OCI-M2 (cell line): ENCODE measurements at regions not wholly inside any gene's neighbourhood (a gene's known extent, or its start where the extent isn't known, plus 50 kb on each side); places are given as distances from the start of the nearest gene placed in this dataset.

Experiments used
- DNase-seq: peaks from one replicate; lab custom pipeline; 2025; ENCODE audit not compliant: unreplicated experiment; lab: John Stamatoyannopoulos, UW

DNA sequence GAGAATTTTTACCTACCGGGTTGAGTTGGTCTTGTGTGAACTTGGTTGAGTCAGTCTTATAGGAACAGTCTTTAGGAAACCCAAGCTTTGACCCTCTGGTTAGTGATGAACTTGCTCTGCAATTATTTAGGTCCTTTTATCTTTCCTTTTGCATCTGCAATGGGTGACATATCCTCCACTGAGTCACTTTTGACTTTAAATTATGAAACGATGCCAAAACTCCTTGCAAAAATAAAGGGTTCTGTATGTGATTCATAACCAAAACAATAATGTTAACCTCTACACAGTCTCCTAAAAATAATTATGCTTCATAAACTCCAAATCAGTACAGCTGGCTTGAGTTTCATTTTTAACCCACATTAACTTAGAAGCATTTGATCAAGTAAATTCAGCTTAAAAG, 979.4 kb downstream of the GALC start:
- no peak for DNase-seq

DNA sequence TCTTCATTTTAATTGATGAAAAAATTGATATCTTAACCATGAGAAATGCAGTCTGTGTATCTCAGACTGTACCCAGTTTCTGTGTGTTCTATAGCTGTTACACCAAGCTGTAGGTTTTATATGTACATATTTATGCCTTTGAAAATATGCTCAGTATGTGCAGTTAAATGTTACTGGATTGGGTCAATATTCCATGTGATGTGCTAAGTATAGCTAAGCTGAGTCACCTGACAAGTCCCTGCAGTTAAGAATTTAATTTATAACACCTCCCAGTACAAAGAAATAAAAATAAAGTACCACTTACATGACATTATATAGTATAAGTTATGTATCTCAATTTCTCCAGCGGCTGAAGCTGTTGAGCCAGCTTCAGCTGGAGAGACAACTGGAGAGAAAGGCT, 984.0 kb downstream of the GALC start:
- no peak for DNase-seq

DNA sequence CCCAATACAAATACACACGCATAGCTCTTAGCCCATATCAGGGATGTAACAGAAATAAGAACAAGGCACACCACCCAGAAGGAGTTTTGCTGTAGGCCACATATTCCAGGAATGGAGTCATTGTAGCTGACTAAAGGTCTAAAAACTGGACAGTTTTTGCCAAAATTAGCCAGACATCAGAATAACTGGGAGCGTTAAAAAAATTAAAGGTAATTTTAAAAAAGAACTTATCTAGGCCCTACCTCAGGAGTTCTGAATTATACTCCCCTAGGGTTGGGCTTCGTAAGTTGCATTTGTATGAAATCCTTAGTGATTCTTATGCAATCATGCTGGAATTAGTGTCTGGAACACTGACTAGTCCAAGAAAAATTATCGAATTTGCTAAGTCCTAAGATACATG, 987.7 kb downstream of the GALC start:
- no peak for DNase-seq

DNA sequence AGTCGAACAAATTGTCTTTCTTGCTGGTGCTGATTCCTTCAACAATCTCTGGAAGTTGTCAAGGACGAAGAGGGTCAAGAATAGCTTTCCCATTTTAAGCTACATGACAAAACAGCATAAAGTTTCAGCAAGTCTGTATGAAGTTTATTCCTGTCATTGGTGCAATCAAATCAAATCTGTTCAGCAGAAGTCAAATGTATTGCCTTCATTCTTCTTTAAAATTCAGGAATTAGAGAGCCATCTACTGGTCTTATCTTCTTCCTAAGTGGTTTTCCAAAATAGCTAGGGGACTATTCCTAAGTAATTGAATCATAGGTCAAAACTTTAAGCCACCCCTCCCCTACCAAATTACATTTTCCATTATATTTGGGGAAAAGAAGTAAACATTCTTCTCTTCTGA, 990.2 kb downstream of the GALC start:
- no peak for DNase-seq

DNA sequence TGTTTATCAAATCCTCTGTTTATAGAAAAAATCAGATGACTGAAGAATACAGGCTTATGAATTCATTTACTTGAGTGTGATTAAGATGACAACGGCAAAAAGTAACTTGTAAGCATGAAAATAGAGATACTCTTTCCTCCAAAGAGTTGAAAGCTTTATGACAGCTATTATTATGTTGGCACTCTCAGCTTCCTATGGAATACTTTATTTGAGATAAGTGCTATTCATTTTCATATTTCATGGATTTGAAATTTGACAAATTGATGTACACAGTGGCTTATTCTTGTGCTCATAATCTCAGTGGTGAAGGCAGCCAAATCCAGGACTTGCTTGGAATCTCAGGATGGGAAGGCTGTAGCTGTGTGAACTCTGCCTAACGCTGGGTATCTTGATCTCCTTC, 991.6 kb downstream of the GALC start:
- DNase-seq, result no peak

DNA sequence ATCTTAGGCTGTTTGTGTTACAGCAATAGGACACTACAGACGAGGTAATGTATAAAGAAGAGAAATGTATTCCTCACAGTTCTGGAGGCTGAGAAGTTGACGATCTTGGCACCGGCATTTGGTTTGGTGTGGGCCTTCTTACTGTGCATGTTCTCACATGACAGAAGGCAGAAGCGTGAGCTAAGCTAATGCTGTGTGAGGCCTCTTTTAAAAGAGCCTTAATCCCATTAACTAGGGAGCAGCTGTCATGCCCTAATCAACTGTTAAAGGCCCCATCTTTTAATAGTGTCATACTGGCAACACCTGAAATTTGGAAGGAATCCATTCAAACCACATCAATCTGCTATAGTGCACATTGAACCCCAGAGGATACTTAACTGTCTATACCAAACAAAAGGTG, 992.9 kb downstream of the GALC start:
- no peak for DNase-seq

DNA sequence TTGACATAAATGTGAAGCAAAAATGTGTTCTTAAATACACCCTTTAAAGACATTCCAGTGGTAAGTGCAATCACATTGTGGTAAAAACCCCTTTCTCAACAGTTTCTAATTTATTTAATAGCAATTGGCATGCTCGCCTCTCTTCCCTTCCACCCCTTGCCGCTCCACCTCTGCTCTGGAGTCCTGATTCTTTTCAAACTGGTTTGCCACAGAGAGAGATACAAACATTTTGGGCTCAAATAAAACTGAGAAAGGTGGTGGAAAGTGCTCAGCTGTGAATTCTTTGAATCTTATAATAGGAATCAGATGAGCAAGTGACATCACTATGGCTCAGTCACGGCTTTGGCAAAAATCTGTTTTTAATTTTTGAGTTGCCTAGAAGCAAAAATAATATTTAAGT, 993.9 kb downstream of the GALC start:
- DNase-seq, result no peak

DNA sequence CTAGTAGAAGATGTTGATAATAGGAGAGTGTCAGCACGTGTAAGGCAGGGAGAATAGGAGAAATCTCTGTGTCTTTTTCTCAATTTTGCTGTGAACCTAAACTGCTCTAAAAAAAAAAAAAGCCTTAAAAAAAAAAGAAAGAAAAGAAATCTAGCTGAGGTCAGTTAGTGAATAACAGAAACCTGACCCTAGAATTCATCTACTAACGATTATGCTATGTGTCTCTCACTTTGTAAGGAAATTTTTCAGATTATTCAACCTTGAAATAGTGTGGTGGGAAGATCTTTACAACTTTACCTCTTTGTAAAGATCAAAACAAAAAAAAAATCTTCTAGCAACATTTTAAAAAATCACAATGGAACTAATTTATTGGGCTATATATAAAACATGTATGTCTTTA, 995.7 kb downstream of the GALC start:
- no peak for DNase-seq

DNA sequence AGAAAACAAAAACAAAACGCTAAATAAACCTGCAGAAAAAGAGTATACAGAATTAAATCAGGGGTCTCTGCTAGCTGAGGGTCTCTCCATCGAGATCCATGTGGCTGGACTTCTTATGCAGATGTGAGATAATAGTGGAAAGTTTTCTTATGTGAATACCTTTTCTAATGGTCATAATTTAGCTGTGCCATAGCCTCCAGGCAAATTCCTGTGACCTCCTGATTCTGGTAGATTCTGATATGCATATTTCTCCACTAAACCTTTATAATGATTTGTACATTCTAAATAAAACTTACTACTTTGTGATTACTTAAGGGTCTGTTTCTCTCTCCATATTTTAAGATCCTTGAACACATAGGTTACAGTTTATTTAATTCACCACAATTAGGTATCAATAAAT, 1002.6 kb downstream of the GALC start:
- no peak for DNase-seq

DNA sequence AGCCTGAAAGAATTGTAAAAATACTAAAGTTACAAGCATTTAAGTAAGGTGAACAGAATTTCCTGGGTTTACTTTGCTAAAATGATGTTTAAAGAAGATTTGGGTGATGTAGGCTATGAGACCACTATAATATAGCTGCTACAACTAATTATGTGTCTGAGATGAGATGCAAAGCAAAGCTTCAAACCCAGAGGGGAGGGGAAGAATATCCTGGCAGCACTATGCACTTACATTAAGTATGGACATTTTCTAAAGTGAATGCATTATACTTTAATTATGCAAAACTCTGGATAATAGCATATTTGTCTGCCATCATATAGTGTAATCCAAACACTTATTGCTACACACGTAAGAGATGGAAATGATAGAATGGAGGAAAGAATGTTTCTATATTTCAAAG, 1003.7 kb downstream of the GALC start:
- DNase-seq, result no peak

DNA sequence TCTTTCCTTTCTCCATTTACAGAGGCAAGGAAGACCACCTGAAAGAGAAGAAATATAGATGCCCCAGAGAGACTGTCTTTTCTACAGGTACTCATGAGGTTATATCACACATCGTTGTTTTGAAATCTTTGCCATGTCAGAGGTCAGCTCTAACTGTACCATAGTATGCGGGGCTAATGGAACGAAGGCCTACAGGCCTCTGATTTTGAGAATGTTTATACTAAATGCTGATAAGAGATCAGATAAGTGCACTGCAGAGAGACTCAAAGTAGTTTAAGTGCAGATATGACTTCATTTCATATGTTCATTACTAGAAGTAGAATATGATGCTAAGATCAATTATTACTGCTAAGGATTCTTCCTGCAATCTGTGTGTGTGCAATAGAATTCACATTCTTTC, 1005.0 kb downstream of the GALC start:
- no peak for DNase-seq

DNA sequence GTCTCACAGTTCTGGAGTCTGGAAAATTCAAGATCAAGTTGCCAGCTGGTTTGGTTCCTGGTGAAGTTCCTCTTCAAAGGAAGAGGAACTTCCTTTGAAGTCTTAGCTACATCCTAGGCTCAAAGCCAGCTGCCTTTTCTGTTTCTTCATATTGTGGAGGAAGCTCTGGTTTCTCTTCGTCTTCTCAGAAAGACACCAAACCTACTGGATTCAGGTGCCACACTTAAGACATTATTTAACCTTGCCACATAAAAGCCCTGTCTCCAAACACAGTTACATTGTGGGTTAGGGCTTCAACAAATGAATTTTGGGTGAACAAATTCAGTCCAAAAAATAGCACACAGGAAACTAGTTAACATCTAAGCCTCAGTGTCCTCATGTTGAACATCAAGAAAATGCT, 1019.8 kb downstream of the GALC start:
- no peak for DNase-seq

DNA sequence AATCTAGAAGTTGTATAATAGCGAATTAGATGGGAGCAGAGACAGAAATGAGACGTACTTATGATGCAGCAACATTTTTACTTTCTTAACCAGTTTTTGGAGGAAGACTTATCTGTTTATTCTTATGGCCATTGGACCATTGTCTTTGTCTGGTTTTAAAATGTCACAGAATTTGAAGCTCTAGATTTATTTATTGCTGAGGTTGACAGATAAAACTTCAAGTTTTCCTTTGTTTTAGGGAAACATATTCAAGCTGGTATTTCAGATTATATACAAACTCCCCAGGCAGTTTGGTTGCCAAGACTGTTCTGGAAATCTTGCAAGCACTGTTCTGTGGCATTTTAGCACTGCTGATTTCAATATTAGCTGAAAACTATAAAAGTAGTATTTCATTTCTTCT, 1021.7 kb downstream of the GALC start:
- DNase-seq, result no peak

DNA sequence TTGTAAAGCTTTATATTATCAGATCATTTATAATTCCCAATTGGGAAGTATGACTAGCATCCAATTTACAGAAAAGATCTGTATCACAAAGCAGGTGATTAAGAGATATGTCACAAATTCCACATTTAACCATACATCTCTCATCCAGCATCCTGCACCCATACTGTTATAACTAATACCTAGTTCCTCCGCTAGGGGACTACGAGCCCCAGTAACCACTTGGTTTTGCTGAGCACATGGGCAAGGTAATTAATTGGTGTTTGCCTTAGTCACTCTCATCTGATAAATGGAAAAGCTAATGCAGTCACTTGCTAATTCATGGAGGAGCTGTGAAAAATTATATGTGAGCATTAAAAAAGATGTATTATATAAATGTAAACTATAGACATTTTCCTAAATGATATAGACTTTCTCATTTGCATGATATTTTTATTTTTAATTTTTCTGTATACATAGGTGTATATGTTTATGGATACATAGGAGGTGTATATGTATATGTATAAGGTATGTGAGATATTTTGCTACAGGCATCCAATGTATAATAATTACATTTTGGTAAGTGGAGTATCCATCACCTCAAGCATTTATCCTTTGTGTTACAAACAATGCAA, 1031.8 kb downstream of the GALC start:
- DNase-seq, result no peak

DNA sequence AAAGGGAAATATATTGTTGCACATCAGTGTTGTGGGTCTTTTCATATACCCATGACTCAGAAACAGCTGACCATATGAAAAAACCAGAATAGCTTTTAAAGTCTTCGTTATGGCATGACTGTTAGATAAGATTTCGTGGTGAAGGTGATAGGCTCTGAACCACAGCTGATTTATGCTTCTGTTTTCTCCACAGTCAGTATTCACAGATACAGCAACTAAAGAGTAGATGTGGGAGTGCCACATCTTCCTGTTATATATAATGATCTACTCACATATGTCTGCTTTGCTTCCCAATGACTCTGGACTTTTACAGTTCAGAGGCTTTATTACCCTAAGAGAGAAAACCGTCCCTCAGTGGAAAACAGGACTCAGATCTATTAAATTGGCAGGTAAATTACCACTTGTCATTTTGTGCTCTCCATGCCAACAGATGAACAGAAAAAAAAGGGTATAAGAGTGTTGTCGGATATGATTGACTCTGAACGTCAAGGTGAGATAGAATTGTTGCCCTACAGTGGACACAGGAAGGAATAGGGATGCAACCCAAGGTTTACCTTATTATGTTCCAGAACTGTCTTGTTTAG, 1037.1 kb downstream of the GALC start:
- DNase-seq, result peak; percentile 8

DNA sequence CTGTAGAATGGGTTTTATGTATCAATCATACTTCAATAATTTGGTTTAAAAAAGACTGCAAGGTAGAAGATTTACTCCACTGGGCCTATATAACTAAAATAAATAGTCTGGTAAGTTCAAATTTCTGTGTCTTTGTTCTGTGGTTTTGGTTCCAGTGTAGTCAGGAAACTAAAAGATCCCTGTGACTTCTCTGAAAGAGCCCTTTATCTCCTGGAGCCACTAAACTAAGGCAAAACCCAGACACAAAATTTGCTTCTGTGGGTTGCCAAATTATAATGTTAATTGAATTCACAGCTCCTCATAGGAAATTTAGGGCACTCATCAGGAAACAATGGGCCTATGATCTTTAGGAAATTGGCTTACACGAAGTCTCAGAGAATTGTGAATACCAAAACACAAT, 1038.4 kb downstream of the GALC start:
- no peak for DNase-seq

DNA sequence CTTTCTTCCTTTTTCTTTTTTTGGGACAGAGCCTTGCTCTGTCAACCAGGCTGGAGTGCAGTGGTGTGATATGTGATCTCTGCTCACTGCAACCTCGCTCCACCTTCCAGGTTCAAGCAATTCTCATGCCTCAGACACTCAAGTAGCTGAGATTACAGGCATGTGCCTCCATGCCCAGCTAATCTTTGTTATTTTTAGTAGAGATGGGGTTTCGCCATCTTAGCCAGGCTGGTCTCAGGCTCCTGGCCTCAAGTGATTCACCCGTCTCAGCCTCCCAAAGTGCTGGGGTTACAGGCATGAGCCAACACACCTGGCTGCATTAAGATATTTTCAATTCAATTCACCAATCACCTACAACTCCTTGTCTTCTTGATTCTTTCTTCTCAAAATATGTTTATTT, 1046.5 kb downstream of the GALC start:
- DNase-seq, result no peak

DNA sequence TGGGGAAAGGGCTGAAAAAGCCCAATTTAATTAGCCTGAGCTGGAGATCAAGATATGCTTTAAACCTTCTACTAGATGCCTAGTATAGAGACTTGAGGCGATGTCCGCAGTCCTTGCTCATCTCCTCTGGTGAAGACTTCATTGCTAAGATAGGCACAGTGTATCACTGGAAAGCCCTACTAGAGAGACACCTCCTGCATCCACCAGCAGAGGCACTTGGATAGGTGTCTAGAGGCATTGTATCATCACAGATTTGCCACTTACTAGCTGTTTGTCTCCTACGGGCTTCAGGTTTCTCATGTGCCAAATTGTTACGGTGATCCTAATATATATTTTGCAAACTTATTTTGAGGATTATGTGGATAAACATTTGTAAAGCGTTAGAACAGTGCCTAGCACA, 1048.5 kb downstream of the GALC start:
- no peak for DNase-seq

DNA sequence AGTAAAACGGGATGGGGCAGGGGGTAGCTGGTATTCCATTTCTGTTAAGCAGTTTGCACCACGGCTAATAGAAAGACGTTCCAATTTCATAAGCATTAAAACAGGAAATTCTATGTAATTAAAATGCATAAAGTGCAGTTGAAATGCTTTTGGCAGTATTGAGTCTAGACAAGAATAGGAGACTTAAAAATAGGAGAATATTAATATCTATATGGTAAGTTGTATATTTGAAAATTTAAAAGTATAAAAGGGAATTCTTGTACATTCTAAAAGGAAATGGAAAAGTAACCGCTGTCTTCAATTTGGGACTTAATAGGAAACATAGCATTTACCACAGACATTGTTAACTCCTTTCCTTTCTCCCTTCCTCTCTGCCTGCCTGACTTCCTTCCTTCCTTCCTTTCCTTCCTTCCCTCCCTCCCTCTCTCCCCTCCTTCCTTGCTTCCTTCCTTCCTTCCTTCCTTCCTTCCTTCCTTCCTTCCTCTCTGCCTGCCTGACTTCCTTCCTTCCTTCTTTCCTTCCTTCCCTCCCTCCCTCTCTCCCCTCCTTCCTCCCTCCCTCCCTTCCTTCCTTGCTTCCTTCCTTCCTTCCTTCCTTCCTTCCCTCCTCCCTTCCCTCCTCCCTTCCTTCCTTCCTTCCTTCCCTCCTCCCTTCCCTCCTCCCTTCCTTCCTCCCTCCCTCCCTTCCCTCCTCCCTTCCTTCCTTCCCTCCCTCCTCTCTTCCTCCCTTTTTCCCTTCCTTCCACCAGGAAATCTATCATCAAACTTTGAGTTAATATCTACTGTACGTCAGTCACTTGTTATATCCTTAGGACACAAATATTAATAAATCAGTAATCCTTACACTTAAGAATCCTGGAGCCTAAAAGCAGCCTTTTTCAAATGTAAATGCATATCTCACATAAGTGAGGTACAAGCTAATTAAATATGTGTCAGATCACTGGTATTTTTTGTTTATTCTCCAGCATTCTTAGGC, 1049.3 kb downstream of the GALC start:
- DNase-seq, result no peak

DNA sequence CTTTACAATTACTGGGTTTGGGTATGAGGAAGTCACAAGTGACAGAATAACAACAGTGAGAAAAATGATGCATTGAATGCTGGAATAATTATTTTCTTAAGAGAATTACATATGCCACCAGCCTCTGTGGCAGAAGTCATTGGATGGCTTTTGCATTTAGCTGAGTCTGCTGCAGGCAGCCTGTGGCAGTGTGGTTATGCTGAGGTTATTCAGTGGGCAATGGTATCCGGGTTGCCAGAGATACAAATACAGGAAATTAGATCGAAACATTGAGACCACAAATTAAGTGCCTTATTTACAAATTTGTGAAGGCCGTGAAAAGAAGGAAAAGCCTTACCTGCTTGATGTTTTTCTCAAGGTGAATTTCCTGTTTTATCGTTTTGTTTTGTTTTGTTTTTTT, 1050.0 kb downstream of the GALC start:
- no peak for DNase-seq

DNA sequence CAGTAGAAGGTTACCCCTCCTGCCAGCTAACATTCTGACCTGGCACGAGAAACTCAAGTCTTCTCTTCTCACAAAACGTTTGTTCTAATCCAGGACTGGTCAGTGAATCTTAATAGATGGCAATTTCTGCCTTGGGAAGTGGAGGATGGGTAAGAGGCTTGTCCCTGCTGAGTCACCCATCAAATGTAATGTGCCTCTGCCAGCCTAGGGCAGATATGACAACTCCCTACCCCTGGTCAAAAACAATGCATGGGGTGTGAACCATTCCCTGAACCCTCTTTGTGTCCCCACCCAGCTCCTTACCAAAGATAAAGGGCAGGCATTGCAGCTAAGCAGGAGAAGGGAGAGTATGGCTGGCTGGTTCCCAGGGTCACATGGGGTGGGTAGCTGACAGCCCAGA, 1052.9 kb downstream of the GALC start:
- no peak for DNase-seq

DNA sequence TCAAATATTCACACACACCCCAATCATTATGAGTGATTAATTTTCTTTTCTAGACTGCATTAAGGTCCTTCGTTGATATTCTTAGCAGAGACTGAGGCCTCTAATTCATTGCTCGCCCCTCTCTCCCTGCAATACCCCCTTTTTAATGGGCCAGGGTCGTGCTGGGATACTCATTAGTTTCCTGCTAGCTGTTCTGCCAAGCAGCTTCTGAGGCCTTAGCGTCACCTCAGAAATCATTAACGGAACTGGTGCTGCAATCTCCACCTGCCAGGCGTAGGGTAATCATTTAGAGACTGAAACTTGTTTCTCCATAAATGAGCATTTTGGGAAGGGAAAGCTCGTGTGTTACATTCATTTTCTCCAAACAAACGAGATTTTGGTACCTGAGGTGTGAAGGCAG, 1054.7 kb downstream of the GALC start:
- no peak for DNase-seq
